Posterior vena cava (tissue), 2 donors: ENCODE measurements at regions not wholly inside any gene's neighbourhood (a gene's known extent, or its start where the extent isn't known, plus 50 kb on each side); places are given as distances from the start of the nearest gene placed in this dataset.

Experiments
- DNase-seq: peaks from one replicate; pipeline ENCODE4 v3.0.0-alpha.2; 2020; ENCODE audit warnings: low spot score
- intact Hi-C, 2 donors: fragments of 100-400 bp; cut with DNase I; formaldehyde crosslinking; loops; one replicate each; pipeline versions ENCODE4 v1.14.1 to v1.14.2; 2022 to 2023
- donor health status: DM: yes; HTN: yes; CAD: no.
- donor health status: DM: yes; HTN: yes; CAD: no.

GRCh38 chr1:96002201-96002600, 719.4 kb upstream of the PTBP2 start:
- intact Hi-C loops, result no loop called here
- no peak for DNase-seq

DNA sequence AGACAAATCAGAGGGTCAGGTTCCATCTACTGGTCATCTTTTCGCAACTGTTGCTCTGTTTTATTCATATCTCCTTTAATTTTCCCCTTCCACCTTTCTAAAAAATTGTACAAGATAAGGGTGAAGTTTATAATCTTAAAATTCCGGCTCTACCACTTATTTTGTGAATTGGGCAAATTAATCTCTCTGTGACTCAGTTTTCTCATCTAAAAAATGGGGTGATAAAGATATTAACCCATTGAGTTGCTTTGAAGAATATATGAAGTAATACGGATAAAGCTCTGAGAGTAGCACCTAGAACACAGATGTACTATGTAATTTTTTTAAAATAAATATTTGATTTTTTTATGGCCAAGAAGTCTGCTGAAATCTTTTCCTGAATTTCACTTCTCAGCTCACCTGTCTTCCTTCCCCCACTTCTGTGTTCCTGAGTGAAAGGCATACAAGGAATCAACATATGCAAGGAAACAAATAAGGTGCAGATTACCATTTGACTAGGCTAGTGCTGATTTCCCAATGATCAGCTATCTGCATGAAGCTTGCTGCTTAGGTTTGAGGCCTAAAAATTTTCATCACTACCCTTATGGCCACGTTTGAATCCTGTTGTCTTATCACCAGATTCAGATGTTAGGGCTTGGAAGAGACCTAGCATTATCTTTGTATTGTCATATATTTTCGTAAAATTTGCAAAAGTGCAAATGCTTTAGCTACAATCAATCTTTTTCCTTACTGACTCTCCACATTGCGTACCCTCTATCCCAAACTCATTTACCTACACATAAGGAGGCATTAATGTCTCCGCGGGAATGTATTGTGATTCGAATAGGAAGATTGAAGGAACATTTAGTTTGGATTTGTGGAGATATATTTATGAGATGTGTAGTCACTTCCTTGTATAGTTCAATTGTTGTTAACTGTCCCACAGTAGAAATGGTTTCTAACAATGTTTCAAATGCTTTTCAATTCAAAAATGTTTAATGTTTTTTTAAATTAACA, 718.3 kb upstream of the PTBP2 start:
- intact Hi-C loops, result no loop called here
- no peak for DNase-seq

DNA sequence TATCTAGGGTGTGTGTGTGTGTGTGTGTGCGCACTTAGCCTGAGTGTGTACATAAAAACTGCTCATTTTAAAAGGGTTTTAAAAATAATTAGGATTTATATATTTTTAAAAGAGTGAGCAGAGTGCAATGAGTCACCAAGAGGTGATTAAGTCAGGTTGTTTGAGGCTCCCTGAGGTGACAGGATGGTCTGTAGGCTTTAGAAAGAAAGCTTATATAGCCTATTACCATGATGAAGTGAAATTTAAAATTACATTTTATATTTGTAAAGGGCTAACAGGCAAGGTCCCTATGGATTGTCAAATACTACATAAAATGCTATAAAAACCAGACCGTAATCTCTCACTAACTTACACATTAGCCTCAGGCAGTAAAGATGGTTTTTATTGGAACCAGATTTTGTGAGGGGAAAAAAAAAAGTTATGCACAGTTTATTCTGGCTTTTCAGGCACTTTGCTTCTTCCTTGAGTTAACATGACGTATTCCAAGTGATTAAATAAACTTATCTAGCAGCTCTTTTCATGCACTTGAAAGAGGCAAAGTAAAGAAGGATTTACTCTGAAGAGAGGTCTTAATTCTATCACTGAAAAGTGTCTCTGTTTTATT, 711.7 kb upstream of the PTBP2 start:
- DNase-seq, result no peak
- intact Hi-C loops, result no loop called here

DNA sequence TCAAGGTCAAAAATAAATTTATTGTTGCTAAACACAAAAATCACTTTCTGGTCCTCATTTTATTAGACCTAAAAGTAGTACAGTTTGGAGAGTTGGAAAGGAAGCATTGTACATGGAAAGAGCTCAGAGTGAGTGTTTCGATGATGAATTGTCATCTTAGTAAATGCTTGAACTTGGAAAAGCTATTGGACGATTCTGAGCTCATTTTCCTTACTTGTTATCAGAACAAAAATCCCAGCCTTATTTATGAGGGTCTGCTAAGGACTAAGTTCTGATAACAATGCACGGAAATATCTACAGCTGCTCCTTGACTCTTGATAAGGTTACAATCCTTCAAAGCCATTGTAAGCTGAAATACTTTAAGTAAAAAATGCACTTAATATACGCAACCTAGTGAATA, 710.0 kb upstream of the PTBP2 start:
- DNase-seq, result no peak

DNA sequence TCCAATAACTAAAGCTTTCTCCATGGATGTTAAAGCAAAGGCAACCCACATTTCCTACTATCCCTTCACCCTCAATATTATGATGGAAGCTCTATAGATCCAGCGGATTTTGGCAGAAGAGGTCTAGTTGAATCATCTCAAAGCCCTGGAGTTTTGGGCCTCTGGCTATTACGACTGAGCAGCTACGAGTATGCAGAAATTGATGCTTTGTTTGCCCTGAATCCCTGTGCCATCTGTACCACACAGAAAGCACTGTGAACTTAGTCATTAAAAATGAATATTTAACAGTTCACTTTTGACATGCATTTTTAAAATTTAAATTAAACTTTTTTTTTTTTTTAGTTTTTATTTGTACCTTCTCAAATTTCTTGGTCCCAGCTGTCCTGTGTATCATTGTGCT, 705.4 kb upstream of the PTBP2 start:
- no peak for DNase-seq
- intact Hi-C loops, result no loop called here

More for the DNA sequence above, 710.0 kb upstream of the PTBP2 start:
- intact Hi-C loops, result no loop called here

DNA sequence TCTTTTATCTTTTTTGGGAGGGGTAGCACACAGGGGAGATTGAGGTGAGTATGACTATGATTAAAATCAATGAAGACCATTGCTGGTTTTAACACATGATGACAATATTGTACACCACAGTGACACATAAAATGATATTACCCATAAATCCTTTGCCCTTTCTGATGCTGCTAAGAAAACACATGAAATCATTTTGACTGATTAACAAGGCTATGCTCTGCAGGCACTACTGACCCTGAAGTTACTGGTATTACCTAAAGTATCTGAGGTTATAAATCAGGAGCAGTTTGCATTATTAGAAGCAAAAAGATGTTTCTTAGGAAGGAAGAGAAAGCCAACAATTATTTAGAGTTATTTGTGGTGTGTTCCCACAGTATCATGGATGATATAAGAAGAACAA, 701.2 kb upstream of the PTBP2 start:
- intact Hi-C loops, result no loop called here

DNA sequence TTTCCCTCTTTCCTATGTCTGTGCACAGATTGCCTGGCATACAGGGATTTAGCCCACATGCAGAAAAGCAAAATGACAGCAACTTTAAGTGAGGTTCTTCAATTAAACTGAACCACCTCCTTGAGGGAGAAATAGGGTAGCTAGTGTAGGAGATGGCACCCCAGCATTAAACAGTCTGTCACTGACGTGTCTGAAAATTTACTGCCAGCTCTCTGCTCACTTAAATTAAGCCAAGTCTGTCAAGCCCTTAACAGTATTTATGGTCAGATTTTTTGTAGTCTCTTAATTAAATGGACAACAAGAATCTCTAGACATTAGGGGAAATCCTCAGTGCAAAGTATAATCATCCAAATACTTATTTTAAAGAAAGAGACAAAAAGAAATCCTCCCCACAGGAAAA, 696.5 kb upstream of the PTBP2 start:
- intact Hi-C loops, result no loop called here
- DNase-seq, result no peak

More for the DNA sequence above, 701.2 kb upstream of the PTBP2 start:
- DNase-seq, result no peak

DNA sequence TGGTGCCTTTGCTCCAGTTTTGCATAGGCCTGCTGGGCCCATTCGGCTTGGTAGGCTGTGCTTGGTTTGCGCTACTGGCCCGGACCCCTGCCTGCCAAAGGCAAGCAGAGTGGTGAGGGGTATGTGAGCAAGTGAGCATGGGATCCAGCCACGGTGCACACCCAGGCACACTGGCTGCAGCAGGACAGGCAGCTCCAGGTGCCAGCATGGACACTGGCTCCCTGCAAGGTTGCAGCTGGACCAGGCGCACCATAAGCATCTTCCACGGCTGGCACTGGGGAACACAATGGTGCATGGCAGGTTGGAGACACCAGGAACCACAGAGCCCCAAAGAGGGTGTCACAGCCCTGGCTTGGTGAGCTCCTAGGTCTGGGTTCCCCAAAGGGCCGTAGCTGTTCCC, 693.5 kb upstream of the PTBP2 start:
- intact Hi-C loops, result no loop called here
- DNase-seq, result no peak

DNA sequence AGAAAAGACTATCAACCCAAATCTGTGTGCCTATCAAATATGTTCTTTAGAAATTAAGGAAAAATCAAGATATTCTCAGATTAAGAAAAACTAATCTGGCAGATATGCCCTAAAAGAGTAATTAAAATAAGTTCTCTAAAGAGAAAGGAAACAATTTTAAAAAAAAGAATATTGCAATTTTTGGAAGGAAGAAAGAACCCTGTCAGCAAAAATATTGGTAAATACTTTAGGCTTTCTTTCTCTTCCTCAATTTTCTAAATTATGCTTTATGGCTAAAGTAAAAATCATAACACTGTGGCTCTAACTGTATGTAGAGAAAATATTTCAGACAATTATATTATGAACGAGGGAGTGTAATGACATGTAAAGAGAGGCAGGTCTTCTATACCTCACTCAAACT, 691.3 kb upstream of the PTBP2 start:
- intact Hi-C loops, result no loop called here
- DNase-seq, result no peak

DNA sequence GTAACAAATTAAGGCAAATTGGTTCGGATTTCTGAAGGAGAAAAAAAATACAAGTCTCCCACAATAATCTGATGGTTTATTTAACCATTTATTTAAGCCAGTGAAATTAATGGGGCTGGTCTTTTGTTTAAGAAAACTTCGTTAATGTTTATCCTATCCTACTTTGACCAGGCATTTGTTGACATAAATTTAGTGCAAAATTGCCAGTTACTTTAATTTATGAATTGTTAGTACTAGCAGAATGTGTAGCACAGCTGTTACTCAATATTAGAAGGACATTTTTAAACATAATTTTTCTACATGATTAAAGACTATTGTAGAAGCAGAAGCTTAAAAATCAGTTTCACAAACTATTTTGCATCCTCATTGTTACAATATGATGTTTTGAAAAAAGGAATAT, 687.6 kb upstream of the PTBP2 start:
- no peak for DNase-seq
- intact Hi-C loops, result no loop called here

- DNase-seq, result no peak
- intact Hi-C loops, result no loop called here
Measured at GRCh38 chr1:96036763-96037162, 684.8 kb upstream of the PTBP2 start.

DNA sequence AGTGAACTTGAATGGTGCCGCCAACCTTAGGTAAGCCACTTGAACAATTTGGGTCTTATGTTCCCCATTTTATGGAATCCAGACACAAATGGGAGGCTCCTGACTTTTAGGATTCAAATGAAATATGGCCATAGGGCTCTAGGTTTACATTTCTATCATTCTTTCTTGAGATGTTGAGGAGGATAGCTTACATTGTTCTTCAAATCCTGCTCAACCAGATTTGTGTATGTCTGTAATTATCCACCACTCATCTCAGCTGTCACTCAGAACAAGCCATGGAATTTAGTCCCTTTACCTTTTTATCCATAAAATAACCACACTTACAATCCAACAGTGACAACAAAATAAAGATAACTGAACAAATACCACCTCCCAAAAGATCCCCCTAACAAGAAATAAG, 682.9 kb upstream of the PTBP2 start:
- intact Hi-C loops, result no loop called here
- no peak for DNase-seq

DNA sequence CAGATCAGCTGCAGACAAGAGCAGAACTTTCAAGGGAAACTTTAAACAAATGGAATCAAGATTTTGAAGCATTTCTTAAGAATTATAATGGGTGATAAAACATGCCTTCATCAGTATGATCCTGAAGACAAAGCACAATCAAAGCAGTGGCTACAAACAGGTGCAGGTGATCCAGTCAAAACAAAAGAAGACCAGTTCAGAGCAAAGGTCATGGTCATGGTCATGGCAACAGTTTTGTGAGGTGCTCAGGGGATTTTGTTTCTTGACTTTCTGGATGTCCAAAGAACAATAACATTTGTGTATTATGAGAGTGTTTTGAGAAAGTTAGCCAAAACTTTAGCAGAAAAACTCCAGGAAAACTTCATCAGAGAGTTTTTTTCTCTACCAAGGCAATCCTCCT, 681.7 kb upstream of the PTBP2 start:
- DNase-seq, result no peak
- intact Hi-C loops, result no loop called here

DNA sequence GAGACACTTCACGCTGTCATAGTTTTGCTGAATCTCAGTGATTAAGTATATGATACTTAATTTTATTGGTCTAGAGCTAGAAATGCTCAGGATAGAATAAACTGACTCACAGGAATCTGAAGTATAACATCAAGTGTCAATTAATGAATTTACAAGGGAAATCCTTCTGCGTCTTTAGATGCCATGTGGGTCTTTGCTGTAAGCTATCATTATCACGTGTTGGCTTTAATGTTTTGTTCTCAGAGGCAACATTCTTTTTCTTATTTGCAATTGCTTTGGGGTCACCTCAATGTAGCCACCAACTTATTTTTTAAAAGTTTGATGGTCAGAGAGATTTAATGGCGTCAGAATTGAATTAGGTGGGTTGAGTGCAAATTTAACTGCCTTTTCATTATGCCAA, 680.1 kb upstream of the PTBP2 start:
- DNase-seq, result no peak
- intact Hi-C loops, result no loop called here

GRCh38 chr1:96048572-96049212, 672.9 kb upstream of the PTBP2 start:
- intact Hi-C loops, result no loop called here
- no peak for DNase-seq

GRCh38 chr1:96049759-96050409, 671.7 kb upstream of the PTBP2 start:
- intact Hi-C loops, result no loop called here
- no peak for DNase-seq

DNA sequence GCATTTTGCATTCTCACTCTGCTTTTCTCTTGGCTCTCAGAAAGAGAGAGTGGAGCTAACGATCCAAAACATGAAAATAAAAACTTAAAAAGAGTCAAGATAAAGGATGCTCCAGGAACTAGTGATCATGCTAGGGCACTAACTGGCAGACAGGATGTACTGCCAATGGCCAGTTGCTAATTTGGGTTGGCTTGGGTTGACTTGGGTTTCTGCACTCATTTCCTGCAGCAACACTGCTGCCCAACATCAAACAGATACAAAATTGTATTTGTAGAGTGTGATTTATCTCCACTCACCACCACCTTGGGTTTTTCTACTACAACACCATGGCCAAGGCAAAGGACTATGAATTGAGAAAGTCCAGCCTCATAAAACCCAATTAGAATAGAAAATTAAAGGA, 662.3 kb upstream of the PTBP2 start:
- intact Hi-C loops, result no loop called here
- DNase-seq, result no peak

DNA sequence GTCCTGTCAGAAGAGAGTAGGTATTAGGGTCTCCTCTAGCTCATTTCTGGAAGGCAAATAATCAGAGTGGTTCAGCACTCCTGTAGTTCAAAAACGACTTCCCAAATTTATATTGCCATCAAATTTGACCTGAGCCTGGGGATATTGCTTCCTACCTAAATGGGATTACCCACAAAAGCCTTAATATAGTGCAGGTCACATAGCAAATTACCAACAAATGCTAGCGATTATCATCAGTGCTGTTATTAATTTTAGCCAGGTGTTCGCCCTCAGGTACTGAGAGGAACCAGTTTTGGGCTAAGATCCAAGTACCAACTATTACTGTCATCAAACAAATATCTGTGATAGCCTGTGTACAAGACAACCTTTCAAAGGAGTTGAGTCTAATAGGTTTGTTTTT, 661.8 kb upstream of the PTBP2 start:
- DNase-seq, result no peak
- intact Hi-C loops, result no loop called here

GRCh38 chr1:96060621-96061020, 661.0 kb upstream of the PTBP2 start:
- no peak for DNase-seq
- intact Hi-C loops, result no loop called here

- DNase-seq, result no peak
- intact Hi-C loops, result no loop called here
Measured at GRCh38 chr1:96072021-96072420, 649.6 kb upstream of the PTBP2 start.
